ENCODE measurements at regions not wholly inside any gene's neighbourhood (a gene's known extent, or its start where the extent isn't known, plus 50 kb on each side); places are given as distances from the start of the nearest gene placed in this dataset.

DNA sequence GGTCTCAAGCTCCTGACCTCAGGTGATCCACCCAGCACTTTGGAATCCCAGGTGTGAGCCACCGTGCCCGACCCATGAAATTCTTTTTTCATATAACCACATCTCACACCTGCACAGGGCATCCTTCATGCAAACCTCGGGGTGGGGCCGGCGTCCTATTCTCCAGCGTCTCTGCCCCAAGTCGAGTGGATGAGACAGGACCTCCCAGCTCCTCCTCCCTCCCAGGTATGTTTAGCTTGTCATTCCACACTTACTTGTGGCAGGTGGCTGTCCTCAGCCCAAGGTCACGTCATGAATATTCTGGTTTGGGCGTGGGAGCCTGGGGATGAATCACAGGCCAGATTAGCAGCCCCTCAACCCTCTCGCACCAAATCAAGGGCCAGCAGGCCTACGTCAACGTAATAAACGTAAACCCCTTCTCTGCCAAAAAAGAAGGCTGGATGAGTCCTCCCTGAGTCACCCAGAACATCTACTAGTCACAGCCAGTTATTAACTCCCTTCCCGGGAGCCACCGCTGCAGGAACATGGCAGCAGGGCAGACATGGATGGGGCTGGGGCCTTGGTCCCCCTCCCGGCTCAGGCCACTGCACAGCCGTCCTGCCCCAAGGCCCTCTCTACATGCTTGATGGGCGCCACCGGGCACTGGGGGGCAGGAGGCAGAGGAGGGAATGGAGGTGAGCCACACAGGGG lies 91.7 kb downstream of the YTHDF1 start:
- TF ChIP-seq, protein P1, sequence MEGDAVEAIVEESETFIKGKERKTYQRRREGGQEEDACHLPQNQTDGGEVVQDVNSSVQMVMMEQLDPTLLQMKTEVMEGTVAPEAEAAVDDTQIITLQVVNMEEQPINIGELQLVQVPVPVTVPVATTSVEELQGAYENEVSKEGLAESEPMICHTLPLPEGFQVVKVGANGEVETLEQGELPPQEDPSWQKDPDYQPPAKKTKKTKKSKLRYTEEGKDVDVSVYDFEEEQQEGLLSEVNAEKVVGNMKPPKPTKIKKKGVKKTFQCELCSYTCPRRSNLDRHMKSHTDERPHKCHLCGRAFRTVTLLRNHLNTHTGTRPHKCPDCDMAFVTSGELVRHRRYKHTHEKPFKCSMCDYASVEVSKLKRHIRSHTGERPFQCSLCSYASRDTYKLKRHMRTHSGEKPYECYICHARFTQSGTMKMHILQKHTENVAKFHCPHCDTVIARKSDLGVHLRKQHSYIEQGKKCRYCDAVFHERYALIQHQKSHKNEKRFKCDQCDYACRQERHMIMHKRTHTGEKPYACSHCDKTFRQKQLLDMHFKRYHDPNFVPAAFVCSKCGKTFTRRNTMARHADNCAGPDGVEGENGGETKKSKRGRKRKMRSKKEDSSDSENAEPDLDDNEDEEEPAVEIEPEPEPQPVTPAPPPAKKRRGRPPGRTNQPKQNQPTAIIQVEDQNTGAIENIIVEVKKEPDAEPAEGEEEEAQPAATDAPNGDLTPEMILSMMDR (IDR thresholded peaks at IDR 0.05): no peak
- TF ChIP-seq KDM5A (IDR thresholded peaks at IDR 0.05): no peak
- TF ChIP-seq, protein P2, sequence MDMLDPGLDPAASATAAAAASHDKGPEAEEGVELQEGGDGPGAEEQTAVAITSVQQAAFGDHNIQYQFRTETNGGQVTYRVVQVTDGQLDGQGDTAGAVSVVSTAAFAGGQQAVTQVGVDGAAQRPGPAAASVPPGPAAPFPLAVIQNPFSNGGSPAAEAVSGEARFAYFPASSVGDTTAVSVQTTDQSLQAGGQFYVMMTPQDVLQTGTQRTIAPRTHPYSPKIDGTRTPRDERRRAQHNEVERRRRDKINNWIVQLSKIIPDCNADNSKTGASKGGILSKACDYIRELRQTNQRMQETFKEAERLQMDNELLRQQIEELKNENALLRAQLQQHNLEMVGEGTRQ (IDR thresholded peaks at IDR 0.05): no peak
